PC-3 (cell line): ENCODE measurements at regions not wholly inside any gene's neighbourhood (a gene's known extent, or its start where the extent isn't known, plus 50 kb on each side); places are given as distances from the start of the nearest gene placed in this dataset.
A peak's percentile ranks its signal among the peaks of the same experiment; 100 is the strongest.

Source experiments
- ATAC-seq: fragments of 200-7000 bp; cut with Tn5 transposase; 2 replicates; pipeline ENCODE4 v1.9.1; 2020; ENCODE audit warnings: mild to moderate bottlenecking, moderate library complexity
- BruUV-seq: library from RNA; stranded (reverse); fragments of 400-500 nt; replicated peaks from 2 replicates; lab custom pipeline; 2021; lab: Mats Ljungman, UMichigan
- CTCF ChIA-PET: fragments of 300-600 bp; sonication (Branson Sonifier 250); formaldehyde crosslinking; loops from one replicate; lab custom pipeline; 2022; ENCODE audit warnings: antibody characterized with exemption; lab: Charles Lee
- POLR2A ChIA-PET: fragments of 300-600 bp; sonication (Branson Sonifier 250); formaldehyde crosslinking; loops from one replicate; lab custom pipeline; 2022; ENCODE audit warnings: antibody characterized with exemption; ENCODE audit not compliant: unreplicated experiment; lab: Charles Lee
- DNase-seq: peaks from one replicate; pipeline ENCODE4 v3.0.0-alpha.2; 2015
- H2AFZ ChIP-seq: fragments of 300-600 bp; sonication (generic); 2 replicates; pipeline ENCODE4 v1.6.0; 2016; ENCODE audit warnings: antibody characterized with exemption, low read length
- H3F3A ChIP-seq: fragments of 300-600 bp; sonication (generic); one replicate; pipeline ENCODE4 v1.6.0; 2017; ENCODE audit warnings: antibody characterized with exemption, low read length, control low read depth, mild to moderate bottlenecking; ENCODE audit not compliant: unreplicated experiment
- H3K27ac ChIP-seq: fragments of 300-600 bp; sonication (generic); 2 replicates; pipeline ENCODE4 v1.5.1; 2016; ENCODE audit warnings: mild to moderate bottlenecking, low read length
- H3K27me3 ChIP-seq: fragments of 300-600 bp; sonication (generic); 2 replicates; pipeline ENCODE4 v1.6.1; 2016; ENCODE audit warnings: low read length, mixed read lengths
- H3K36me3 ChIP-seq: fragments of 300-600 bp; sonication (generic); 2 replicates; pipeline ENCODE4 v1.6.1; 2016; ENCODE audit warnings: low read depth, mixed run types, low read length, mixed read lengths
- H3K4me1 ChIP-seq: fragments of 300-600 bp; sonication (generic); 2 replicates; pipeline ENCODE4 v1.5.1; 2016; ENCODE audit warnings: low read length; ENCODE audit not compliant: insufficient read depth
- H3K4me2 ChIP-seq: fragments of 300-600 bp; sonication (generic); 2 replicates; pipeline ENCODE4 v1.6.0; 2016; ENCODE audit warnings: low read length
- H3K4me3 ChIP-seq: fragments of 300-600 bp; sonication (generic); 2 replicates; pipeline ENCODE4 v1.5.1; 2016; ENCODE audit warnings: mild to moderate bottlenecking, low read length, mixed read lengths
- H3K79me2 ChIP-seq: fragments of 300-600 bp; sonication (generic); 2 replicates; pipeline ENCODE4 v1.6.1; 2017; ENCODE audit warnings: low read length, mixed read lengths
- H3K9ac ChIP-seq: fragments of 300-600 bp; sonication (generic); 2 replicates; pipeline ENCODE4 v1.6.0; 2016; ENCODE audit warnings: mild to moderate bottlenecking, low read length
- H3K9me2 ChIP-seq: fragments of 300-600 bp; sonication (generic); replicated peaks from 2 replicates; pipeline ENCODE4 v1.6.1; 2016; ENCODE audit warnings: mixed run types, low read length, mixed read lengths
- H3K9me3 ChIP-seq: fragments of 300-600 bp; sonication (generic); 2 replicates; pipeline ENCODE4 v1.6.1; 2016; ENCODE audit warnings: low read length, mixed read lengths
- H4K20me1 ChIP-seq: fragments of 300-600 bp; sonication (generic); 2 replicates; pipeline ENCODE4 v1.6.1; 2016; ENCODE audit warnings: low read length, mixed read lengths
- EZH2 ChIP-seq: fragments of 300-600 bp; sonication (generic); IDR thresholded peaks from one replicate; pipeline ENCODE4 v1.6.1; 2017; ENCODE audit warnings: antibody characterized with exemption, mild to moderate bottlenecking, low read length; ENCODE audit not compliant: unreplicated experiment
- EZH2phosphoT487 ChIP-seq: fragments of 300-600 bp; sonication (generic); IDR thresholded peaks from 2 replicates; pipeline ENCODE4 v1.6.1; 2018; ENCODE audit warnings: mild to moderate bottlenecking, antibody characterized with exemption, low read length, borderline replicate concordance
- intact Hi-C: fragments of 100-400 bp; cut with micrococcal nuclease; formaldehyde crosslinking; loops from 2 replicates; pipeline ENCODE4 v1.9.0; 2023
- TF ChIP-seq, protein P1 (sequence below): fragments of 300-600 bp; sonication (generic); conservative IDR thresholded peaks from 2 replicates; pipeline ENCODE4 v1.5.1; 2017; ENCODE audit warnings: antibody characterized with exemption, low read depth, mild to moderate bottlenecking, low read length

DNA sequence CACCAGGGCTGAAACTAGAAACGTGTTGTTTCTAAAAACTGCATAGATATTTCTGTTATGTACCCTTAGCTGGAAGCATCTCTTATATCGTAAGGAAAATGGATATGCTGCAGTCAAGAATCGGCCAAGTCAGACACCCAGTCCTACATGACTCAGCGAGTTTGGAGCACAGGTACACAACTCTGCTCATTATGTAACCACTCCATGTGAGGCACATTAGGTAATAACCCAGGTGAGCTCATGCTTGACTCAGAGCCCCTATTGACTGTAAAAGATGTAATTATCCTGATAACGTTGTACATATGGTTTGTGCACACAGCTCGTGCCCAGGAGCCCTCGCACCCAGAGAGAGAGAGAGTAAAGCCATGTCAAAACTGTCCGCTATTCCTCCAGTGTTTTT lies 593.7 kb upstream of the ACO1 start:
- intact Hi-C loops = no loop called here
- ATAC-seq (no peak), DNase-seq (peak; percentile 8)
- H3K4me3 ChIP-seq = no peak overlapping the region
- no peak overlapping the region for H3K9ac ChIP-seq
- H2AFZ ChIP-seq = no peak overlapping the region
- peaks cover 8% of the 10 kb centered on the region; the same call in 1 of the 2 replicates for H3K27me3 ChIP-seq
- H3K9me2 ChIP-seq = no peaks in the 10 kb centered on the region
- ChIA-PET CTCF (no interaction called here), POLR2A (no interaction called here)
- BruUV-seq = no TSS peak
- H3F3A ChIP-seq = no peaks in the 10 kb centered on the region
- H3K4me2 ChIP-seq = no peak overlapping the region
- no peaks in the 10 kb centered on the region for H4K20me1 ChIP-seq
- no peak for TF ChIP-seq EZH2
- no peak for TF ChIP-seq EZH2phosphoT487
- TF ChIP-seq, protein P1, sequence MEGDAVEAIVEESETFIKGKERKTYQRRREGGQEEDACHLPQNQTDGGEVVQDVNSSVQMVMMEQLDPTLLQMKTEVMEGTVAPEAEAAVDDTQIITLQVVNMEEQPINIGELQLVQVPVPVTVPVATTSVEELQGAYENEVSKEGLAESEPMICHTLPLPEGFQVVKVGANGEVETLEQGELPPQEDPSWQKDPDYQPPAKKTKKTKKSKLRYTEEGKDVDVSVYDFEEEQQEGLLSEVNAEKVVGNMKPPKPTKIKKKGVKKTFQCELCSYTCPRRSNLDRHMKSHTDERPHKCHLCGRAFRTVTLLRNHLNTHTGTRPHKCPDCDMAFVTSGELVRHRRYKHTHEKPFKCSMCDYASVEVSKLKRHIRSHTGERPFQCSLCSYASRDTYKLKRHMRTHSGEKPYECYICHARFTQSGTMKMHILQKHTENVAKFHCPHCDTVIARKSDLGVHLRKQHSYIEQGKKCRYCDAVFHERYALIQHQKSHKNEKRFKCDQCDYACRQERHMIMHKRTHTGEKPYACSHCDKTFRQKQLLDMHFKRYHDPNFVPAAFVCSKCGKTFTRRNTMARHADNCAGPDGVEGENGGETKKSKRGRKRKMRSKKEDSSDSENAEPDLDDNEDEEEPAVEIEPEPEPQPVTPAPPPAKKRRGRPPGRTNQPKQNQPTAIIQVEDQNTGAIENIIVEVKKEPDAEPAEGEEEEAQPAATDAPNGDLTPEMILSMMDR = no peak
- no peak overlapping the region for H3K27ac ChIP-seq
- no peaks in the 10 kb centered on the region for H3K36me3 ChIP-seq
- H3K4me1 ChIP-seq = no peaks in the 10 kb centered on the region
- H3K79me2 ChIP-seq = no peaks in the 10 kb centered on the region
- H3K9me3 ChIP-seq = no peaks in the 10 kb centered on the region

DNA sequence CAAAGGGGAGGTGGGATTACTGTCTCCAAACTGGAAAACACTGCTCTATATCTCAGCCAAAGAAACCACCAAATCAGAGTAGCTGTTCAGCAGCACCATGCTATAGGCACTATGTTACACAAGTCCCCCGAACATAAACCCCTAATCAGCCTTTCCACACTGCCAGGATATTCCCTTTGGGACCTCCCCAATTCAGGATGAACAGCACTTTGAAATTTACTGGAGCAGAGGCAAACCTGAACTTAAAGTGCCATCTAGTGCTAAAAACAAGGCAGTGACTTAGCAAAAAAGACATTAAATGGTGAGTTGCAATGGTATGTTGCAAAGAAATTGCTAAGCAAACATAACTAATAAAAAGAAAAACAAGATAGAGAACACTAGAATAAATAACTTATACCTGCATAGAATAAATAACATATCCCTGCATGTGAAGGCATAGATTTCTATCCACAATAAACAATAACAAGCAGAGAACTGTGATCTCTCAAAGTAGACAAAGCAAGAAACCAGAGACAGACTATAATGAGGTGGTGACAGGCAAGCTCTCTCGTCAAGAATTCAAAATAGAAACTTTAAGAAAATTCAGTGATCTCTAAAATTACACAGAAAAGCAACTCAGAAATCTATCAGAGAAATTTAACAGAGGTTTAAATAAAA lies 584.4 kb upstream of the ACO1 start:
- Histone ChIP-seq H3K4me3 (no peak overlapping the region), H4K20me1 (no peaks in the 10 kb centered on the region), H3K9me2 (no peaks in the 10 kb centered on the region), H3K27ac (no peak overlapping the region), H3K27me3 (no peaks in the 10 kb centered on the region; the same call in 1 of the 2 replicates), H3K4me1 (no peaks in the 10 kb centered on the region), H3K9me3 (no peaks in the 10 kb centered on the region), H3K4me2 (no peak overlapping the region), H3K79me2 (no peaks in the 10 kb centered on the region), H2AFZ (no peak overlapping the region), H3F3A (no peaks in the 10 kb centered on the region), H3K9ac (no peak overlapping the region), H3K36me3 (no peaks in the 10 kb centered on the region)
- CTCF ChIA-PET = no interaction called here
- intact Hi-C loops = no loop called here
- TF ChIP-seq, protein P1 = peak; percentile 66
- TF ChIP-seq EZH2phosphoT487 = no peak
- no peak for ATAC-seq
- no TSS peak for BruUV-seq
- POLR2A ChIA-PET = no interaction called here
- peak; percentile 41 for DNase-seq

DNA sequence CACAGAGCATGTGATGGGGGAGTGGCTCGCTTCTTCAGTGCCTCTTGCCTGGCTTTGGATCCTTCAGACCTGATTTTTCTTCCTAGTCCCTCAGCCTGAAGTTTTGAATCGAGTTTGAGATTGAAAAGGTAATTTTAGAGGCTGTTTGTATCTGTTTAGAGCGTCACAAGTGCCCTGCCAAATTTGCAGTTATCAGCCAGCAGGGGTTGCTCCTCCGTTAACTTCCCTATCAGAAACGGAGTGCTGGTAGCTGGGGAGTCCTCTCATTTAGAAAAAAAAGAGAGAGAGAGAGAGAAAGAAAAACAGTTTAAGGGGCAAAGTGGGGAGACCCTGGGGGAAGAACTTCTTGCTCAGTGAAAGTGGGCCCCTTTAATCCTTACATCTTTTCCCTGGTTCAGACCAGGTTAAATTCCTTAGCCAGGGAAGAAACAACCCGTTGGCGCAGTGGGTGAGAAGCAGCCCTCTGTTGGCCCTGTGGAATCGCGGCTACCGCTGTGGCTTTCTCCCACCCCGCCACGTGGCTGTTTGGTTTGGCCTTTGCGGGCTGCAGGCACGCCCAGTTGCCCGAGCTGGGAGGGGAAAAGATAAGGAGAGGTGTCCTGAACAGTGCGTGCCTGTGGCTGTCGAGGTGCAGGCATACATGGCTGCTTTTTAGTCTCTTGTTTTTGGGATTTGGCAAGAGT lies 576.7 kb upstream of the ACO1 start:
- BruUV-seq = no TSS peak
- no peak overlapping the region for H2AFZ ChIP-seq
- CTCF ChIA-PET = no interaction called here
- no peaks in the 10 kb centered on the region for H3K36me3 ChIP-seq
- ATAC-seq (no peak), DNase-seq (peak; percentile 15)
- no peaks in the 10 kb centered on the region for H3F3A ChIP-seq
- no peak overlapping the region for H3K4me2 ChIP-seq
- no peaks in the 10 kb centered on the region for H4K20me1 ChIP-seq
- H3K79me2 ChIP-seq = no peaks in the 10 kb centered on the region
- intact Hi-C loops = no loop called here
- no peak for TF ChIP-seq EZH2phosphoT487
- TF ChIP-seq, protein P1 = peak; percentile 45; the same call in 1 of the 2 replicates
- POLR2A ChIA-PET = no interaction called here
- H3K4me1 ChIP-seq = no peaks in the 10 kb centered on the region
- H3K9ac ChIP-seq = no peak overlapping the region
- no peaks in the 10 kb centered on the region for H3K9me3 ChIP-seq
- no peak overlapping the region for H3K4me3 ChIP-seq
- no peaks in the 10 kb centered on the region for H3K9me2 ChIP-seq
- H3K27ac ChIP-seq = no peak overlapping the region
- H3K27me3 ChIP-seq = peaks cover 23% of the 10 kb centered on the region
